GM19467 (cell line): ENCODE measurements at regions not wholly inside any gene's neighbourhood (a gene's known extent, or its start where the extent isn't known, plus 50 kb on each side); places are given as distances from the start of the nearest gene placed in this dataset.
"Not testable (repeated sequence)": the region's sequence is repeated elsewhere in the genome, so short reads cannot be mapped to it uniquely, and the experiment has no call there.

Source experiments
- ATAC-seq: cut with Tn5 transposase; IDR thresholded peaks from one replicate; pipeline ENCODE4 v1.9.1; 2021; ENCODE audit warnings: mild to moderate bottlenecking, moderate library complexity; ENCODE audit not compliant: unreplicated experiment

- no peak for ATAC-seq
Observed at GRCh38 chr5:154653764-154654485, 101.3 kb upstream of the LARP1 start.

GRCh38 chr5:154653418-154653763 is 101.8 kb upstream of the LARP1 start:
- ATAC-seq: no peak

- no peak for ATAC-seq
Observed at GRCh38 chr5:154652746-154653417, 102.3 kb upstream of the LARP1 start.

DNA sequence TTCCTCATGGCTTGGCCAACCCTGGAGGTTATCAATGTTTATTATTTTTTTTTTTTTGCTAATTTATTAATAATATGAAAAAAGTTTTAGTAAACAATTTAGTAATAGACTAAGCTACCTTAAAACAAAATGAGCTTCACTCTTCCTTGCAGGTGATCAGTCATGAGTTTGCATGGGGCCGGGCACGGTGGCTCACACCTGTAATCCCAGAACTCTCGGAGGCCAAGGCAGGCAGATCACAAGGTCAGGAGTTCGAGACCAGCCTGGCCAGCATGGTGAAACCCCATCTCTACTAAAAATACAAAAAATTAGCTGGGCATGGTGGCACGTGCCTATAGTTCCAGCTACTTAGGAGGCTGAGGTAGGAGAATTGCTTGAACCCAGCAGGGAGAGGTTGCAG is 103.4 kb upstream of the LARP1 start:
- not testable (repeated sequence) for ATAC-seq

GRCh38 chr5:154648706-154649105 is 106.5 kb upstream of the LARP1 start:
- no peak for ATAC-seq

- no peak for ATAC-seq
Observed at GRCh38 chr5:154648229-154648628, 106.9 kb upstream of the LARP1 start.

- ATAC-seq: no peak
Observed at GRCh38 chr5:154647761-154648145, 107.4 kb upstream of the LARP1 start.

DNA sequence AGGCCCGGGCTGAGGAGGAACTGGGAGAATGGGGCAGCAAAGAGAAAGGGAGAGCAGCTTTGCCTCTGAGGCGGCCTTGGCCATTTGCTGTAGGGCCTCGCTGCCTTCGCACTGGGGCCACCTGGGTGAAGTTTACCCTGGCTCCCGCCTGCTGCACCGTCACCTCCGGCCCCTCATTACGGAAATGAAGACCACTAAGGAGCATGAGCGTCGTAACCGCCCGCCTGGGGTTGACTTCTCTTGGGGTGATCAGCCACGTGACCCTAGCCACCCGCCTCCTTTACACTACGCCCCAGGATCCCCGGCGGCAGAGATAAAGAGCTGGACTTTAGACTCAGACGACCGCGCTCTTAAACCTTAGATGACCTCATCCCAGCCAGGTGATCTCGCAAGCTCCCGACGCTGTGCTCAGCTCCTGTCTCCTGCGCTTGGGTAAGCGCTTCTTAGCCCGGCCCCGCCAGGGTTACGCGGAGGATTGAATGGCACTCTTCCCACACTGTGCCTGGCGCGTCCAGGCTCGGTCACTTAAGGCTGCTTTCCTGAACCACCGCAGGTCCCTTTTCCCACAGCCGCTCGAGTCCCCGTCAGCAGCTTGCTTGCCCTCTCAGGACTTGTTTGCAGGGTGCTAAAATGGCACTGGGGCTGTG is 107.9 kb upstream of the LARP1 start:
- ATAC-seq: peak; percentile 76

GRCh38 chr5:154646745-154647113 is 108.4 kb upstream of the LARP1 start:
- ATAC-seq: no peak

DNA sequence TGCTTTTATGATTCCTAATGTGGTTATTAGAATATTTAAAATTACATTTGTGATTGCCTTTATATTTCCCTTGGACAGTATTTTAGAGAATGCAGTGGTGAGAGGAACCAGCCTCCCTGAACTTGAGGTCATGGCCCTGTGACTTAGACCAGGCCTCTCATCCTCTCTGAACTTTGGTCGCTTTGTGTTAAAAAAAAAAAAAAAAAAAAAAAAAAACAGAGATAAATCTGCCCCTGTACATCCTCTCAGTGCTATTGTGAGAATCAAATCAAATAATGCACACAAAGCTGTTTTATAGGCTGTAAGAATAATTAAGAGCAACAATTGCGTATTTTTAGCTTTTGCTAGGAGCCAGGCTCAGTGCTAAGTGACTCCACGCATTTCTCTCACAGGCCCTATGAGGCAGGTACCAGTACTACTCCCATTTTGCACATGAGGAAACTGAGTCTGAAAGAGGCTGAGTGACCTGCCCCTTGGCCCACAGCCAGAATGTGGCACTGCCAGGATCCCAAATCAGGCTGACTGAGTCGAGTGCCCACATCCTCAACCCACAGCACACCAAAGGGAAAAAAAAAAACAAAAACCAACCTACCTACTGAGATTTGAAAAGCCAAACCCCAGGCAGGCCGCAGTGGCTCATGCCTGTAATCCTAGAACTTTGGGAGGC is 110.3 kb upstream of the LARP1 start:
- no peak for ATAC-seq

DNA sequence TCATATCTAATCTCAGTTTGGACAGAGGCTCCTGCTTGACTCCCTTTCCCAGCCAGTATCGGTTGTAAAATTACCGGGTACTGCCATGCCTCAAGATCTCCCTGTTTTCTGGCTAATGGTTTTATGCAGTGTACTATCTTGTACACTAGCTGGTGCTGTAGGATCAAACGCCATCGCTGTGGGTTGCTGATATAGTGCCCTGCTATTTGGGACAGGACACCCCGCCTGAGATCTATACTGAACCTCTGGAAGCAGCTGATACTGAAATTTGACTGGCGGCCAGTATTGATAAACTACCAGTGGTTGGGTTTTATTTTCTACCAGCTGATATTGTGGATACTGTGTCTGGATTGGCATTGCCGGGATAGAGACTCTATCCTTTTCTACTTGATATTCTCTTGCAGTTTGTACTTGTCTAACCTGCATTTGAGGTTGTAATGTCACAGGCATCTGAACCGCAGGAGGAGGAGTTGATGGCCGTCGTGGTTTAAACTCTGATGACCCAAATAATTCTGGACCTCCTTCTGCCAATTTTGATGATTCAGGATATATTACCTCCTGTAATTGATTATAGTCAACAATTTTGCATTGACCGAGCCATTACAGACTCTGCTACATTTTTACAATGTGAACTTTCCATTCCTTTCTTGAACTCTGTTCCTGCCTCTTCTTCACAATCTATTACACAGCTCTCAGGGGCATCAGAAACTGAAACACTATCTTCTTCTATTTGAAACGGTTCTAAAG is 112.5 kb upstream of the LARP1 start:
- ATAC-seq: no peak

DNA sequence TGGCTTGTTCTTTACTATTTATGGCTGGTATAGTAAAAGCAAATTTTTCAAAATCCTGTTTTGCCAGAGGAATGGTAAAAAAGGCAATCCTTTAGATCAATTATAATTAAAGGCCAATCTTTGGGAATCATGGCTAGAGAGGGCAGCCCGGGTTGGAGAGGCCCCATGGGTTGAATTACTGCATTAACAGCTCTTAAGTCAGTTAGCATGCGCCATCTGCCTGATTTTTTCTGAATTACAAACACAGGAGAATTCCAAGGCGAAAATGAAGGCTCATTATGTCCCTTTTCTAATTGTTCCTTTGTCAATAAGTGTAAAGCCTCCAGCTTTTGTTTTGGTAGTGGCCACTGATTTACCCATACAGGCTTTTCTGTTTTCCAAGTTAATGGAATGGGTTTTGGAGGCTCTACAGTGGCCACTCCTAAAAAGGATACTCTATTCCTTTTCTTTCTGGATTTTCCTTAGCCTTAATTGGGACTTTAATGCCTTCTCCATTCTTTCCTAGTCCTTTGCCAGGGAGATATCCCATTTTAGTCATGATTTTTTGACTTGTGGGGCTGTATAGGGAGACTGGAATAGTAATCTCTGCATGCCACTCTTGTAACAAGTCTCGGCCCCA is 114.9 kb upstream of the LARP1 start:
- not testable (repeated sequence) for ATAC-seq

DNA sequence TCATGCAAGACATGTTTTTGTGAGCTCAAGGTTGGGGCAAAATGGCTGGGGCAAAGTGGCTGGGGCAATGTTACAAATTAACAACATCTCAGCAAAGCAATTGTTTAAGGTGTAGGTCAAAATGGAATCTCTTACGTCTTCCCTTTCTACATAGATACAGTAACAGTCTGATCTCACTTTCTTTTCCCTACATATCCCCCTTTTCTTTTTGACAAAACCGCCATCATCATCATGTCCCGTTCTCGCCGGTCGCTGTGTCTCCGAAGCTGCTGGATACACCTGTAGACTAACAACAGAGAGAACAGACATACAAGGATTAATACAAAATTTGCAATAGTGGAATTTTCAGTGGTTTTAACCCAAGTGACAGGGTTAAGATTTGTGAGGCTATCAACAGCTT is 118.4 kb upstream of the LARP1 start:
- ATAC-seq: not testable (repeated sequence)

GRCh38 chr5:154636271-154636670 is 118.9 kb upstream of the LARP1 start:
- not testable (repeated sequence) for ATAC-seq

- ATAC-seq: not testable (repeated sequence)
Observed at GRCh38 chr5:154633744-154634143, 121.4 kb upstream of the LARP1 start.

DNA sequence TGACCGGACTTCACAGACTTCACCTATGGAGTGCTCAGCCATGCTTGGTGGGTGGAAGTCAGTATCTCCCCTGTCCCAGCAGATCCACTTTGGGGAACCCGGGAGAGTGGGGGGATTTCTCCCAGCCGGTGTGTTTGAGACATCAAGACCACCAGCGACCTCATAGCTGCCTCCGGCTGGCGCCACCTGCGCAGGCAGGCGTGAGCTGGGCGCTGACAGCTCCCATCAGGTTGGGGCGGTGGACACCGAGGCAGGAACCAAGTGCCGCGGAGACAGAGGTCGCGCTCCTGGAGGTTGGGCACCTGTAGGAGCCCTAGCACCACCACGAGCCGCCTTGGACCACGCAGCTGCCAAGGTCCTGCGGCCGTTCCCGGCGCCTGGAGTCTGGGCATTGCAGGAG is 124.0 kb upstream of the LARP1 start:
- ATAC-seq: no peak

DNA sequence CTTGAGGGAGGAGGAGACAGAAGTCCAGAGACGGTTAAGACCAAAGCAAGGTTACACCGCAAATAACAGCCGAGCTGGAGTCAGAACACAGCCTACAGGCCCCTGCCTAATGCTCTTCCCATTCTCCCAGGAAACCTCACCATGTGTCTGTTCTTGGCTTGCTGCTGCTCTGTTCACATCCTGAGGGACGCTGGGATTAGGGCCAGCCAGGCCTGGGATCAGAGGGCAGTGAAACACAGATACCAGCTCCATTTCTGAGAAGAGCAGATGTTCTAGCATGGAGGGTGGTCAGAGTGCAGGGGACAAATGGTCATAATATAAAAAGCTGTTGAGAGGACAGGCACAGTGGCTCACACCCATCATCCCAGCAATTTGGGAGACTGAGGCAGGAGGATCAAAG is 124.8 kb upstream of the LARP1 start:
- ATAC-seq: no peak

DNA sequence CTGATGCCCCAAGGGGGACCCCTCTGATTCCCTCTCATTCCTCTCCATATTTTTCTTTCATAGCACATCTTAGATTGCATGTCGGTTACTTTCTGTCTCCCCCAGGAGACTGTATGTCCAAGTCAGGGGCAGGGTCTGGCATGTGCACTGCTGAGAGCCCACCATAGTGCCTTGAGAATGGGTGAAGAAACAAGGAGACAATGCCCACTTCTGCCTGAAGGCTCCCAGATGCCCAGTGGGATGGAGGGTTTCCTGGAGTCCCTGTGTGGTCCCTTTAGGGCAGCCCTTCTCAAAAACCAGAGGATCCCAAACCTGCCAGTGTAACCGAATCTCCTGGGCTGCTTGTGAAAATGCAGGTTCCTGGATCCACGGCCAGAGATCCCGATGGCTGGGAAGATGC is 126.5 kb upstream of the LARP1 start:
- no peak for ATAC-seq

DNA sequence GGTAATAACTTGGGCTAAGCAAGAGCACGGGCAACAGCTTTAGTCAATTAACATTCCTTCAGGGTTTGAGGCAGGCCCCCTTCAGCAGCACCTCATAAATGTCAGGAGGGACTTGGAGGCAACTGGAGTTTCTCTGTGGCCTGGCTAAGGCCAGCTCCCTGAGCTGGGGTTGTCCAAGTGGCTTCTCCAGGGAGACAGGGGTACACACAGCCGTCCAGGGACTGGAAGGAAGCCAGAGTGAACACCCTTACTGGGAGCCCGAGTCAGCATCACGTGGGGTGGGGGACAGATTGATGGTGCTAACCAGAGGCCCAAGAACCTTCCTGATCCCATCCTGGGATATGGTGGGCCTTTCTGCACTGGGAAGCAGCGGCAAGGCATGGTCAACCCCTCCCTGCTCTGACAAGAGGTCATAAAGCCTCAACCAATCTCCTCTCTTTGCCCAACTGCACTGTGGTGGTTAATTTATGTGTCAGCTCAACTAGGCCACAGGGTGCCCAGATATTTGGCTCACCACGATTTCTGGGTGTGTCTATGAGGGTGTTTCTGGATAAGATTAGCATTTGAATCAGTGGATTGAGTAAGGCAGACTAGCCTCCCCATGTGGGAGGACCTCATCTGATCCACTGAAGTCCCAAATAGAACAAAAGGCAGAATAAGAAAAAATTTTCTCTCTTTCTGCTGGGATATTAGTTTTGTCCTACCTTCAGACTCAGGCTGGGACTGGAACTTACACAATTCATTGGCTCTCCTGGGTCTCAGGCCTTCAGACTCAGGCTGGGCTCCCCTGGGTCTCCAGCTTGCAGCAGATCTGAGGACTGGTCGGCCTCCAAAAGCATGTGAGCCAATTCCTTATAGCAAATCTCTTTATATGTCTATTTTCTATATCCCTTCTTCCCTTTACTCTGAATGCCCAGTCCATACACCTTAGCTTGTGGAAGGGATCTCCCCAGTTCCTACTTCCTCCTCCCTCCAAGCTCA is 127.2 kb upstream of the LARP1 start:
- no peak for ATAC-seq
